Activated CD8-positive, alpha-beta T cell treated with anti-CD3 and anti-CD28 coated beads, Interleukin-2, amount 10 ng/mL, durations not matched to agents 7 days and 5 days (primary cell): ENCODE measurements at regions not wholly inside any gene's neighbourhood (a gene's known extent, or its start where the extent isn't known, plus 50 kb on each side); places are given as distances from the start of the nearest gene placed in this dataset.

Experiments
- ATAC-seq: fragments of 150-1000 bp; cut with Tn5 transposase; one replicate; pipeline ENCODE4 v1.10.0; 2021; ENCODE audit warnings: moderate library complexity
- CTCF ChIA-PET: fragments of 350-600 bp; sonication (Branson Sonifier 250); formaldehyde crosslinking; loops from one replicate; lab custom pipeline; 2021; ENCODE audit warnings: antibody characterized with exemption; lab: Charles Lee
- POLR2A ChIA-PET: fragments of 350-600 bp; sonication (Branson Sonifier 250); formaldehyde crosslinking; loops from one replicate; lab custom pipeline; 2021; ENCODE audit warnings: antibody characterized with exemption; lab: Charles Lee
- DNase-seq: peaks from one replicate; pipeline ENCODE4 v3.0.0-alpha.2; 2020
- H3K27ac Mint-ChIP-seq: one replicate; pipeline ENCODE4 v1.8.0; 2021; ENCODE audit warnings: mild to moderate bottlenecking, mixed read lengths
- H3K27me3 Mint-ChIP-seq: one replicate; pipeline ENCODE4 v1.8.0; 2021; ENCODE audit warnings: low read depth, mixed read lengths
- H3K36me3 Mint-ChIP-seq: one replicate; pipeline ENCODE4 v1.8.0; 2021; ENCODE audit warnings: low read depth, mixed read lengths
- H3K4me1 Mint-ChIP-seq: one replicate; pipeline ENCODE4 v1.8.0; 2021; ENCODE audit warnings: low read depth, mixed read lengths
- H3K4me3 Mint-ChIP-seq: one replicate; pipeline ENCODE4 v1.8.0; 2021; ENCODE audit warnings: mild to moderate bottlenecking, mixed read lengths
- H3K9me3 Mint-ChIP-seq: one replicate; pipeline ENCODE4 v1.8.0; 2022; ENCODE audit warnings: mixed read lengths; ENCODE audit not compliant: insufficient read depth

DNA sequence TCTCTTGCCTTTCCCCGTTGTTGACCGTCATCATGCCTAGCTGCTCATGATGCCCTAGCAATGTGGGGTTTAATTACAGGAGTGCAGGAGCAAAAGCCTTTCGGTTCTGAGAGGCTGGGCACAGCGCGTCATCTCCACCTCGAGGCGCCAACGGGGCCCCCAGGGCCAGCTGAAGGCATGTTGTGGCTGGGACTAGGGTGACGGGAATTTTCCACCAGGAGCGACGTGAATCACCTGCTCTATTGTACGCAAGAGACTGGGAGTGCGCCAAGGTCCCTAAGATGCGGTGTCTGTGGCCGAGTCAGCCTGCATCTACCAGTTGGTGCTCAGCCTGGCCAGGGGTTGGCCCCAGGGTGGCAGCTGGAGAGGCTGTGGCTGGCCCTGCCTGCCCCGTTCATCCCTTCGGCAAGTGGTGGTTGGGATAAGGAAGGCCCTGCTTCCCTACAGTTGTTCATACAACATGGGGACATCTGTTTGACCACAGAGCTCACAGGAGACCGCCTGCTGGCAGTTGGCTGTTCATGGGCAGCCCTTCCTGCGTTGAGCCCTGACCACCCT is 1175.6 kb downstream of the BRD1 start:
- no peaks in the 10 kb centered on the region for H3K4me1 Mint-ChIP-seq
- H3K27me3 Mint-ChIP-seq = no peaks in the 10 kb centered on the region
- H3K27ac Mint-ChIP-seq = no peak overlapping the region
- H3K9me3 Mint-ChIP-seq = no peaks in the 10 kb centered on the region
- H3K4me3 Mint-ChIP-seq = no peak overlapping the region
- H3K36me3 Mint-ChIP-seq = no peaks in the 10 kb centered on the region
- no peak for ATAC-seq
- DNase-seq = no peak
- ChIA-PET POLR2A (no interaction called here), CTCF (no interaction called here)

DNA sequence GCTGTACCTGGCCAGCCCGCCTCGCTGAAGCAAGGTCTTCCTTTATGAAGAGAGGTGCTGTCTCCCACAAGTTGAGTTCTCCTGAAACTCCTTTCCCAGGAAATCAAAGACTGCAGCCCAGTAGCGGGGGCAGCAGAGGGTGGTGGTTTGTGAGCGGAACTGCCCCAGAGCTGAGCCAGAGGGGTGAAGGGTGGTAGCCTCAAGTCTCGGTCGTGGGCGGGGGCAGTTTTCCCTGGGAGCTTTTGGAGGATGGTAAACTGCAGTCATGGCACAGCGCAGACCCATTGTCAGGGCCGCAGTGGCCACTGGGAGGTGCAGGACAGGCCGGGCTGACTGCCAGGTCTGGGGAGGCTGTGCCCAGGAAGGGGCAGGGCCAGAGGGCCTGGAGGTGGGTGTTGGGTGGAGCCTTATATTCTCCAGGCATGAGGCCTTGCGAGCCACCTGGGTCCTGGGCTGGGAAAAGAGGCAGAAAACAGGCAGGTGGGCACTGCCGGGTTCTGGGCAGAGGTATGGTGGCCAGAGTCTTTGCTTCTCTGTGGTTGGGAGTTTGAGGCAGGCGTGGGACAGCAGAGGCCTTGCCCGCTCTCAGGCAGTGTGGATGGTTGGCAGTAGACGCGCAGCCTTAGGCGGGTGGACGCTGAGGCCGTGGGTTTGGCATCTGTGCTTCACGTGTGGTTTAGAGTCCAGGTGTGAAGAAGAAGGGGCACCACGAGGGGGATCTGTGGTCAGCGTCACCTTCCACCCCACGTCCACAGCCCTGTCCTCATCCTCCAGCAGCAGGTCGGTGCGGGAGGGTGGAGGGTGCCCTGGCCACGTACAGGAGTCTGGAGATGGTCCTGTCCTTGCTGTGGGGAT is 1176.4 kb downstream of the BRD1 start:
- no peaks in the 10 kb centered on the region for H3K36me3 Mint-ChIP-seq
- no peaks in the 10 kb centered on the region for H3K4me1 Mint-ChIP-seq
- H3K4me3 Mint-ChIP-seq = no peak overlapping the region
- ATAC-seq = no peak
- ChIA-PET POLR2A (no interaction called here), CTCF (no interaction called here)
- DNase-seq = no peak
- no peaks in the 10 kb centered on the region for H3K27me3 Mint-ChIP-seq
- H3K9me3 Mint-ChIP-seq = no peaks in the 10 kb centered on the region
- H3K27ac Mint-ChIP-seq = no peak overlapping the region

DNA sequence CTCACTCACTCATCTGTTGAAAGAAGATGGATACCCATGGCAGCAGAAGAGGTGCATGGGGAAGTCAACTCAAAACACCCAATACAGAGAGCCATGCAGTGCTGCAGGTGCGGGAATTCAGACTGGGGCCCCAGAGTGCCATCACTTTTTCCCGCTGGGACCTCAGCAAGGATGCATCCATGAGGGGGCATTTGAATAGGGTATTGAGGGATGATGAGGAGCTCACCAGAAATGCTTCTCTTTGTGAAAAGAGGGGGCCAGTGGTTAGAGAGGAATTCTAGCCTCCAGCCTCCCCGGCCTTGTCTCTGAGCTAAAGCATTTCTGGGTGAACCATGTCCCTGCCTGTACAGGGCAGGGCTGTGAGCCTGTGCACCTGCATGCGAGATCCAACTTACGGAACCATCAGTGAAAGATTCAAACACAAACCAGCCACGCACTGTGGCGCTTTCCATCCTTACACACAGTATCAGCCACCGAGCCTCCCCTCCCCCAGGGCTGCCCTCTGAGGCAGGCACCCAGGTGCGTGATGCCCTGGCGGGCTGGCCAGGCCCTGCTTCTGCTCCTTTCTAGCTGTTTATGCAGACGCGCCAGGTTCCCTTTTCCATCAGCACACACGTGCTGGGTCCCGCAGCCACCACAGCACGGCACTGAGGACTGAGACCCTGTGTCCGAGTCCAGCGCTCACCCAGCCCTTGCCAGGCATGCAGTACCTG is 1177.2 kb downstream of the BRD1 start:
- H3K36me3 Mint-ChIP-seq = no peaks in the 10 kb centered on the region
- H3K4me3 Mint-ChIP-seq = no peak overlapping the region
- no peaks in the 10 kb centered on the region for H3K4me1 Mint-ChIP-seq
- ChIA-PET CTCF (no interaction called here), POLR2A (no interaction called here)
- H3K27ac Mint-ChIP-seq = no peak overlapping the region
- H3K9me3 Mint-ChIP-seq = no peaks in the 10 kb centered on the region
- H3K27me3 Mint-ChIP-seq = no peaks in the 10 kb centered on the region
- no peak for ATAC-seq
- no peak for DNase-seq

- POLR2A ChIA-PET = no interaction called here
- no peaks in the 10 kb centered on the region for H3K36me3 Mint-ChIP-seq
- H3K27ac Mint-ChIP-seq = no peak overlapping the region
- DNase-seq = no peak
- H3K9me3 Mint-ChIP-seq = no peaks in the 10 kb centered on the region
- CTCF ChIA-PET = no interaction called here
- ATAC-seq = no peak
- H3K27me3 Mint-ChIP-seq = no peaks in the 10 kb centered on the region
- H3K4me1 Mint-ChIP-seq = no peaks in the 10 kb centered on the region
- no peak overlapping the region for H3K4me3 Mint-ChIP-seq
These were observed 1178.2 kb downstream of the BRD1 start for GRCh38 chr22:48649466-48649865.

DNA sequence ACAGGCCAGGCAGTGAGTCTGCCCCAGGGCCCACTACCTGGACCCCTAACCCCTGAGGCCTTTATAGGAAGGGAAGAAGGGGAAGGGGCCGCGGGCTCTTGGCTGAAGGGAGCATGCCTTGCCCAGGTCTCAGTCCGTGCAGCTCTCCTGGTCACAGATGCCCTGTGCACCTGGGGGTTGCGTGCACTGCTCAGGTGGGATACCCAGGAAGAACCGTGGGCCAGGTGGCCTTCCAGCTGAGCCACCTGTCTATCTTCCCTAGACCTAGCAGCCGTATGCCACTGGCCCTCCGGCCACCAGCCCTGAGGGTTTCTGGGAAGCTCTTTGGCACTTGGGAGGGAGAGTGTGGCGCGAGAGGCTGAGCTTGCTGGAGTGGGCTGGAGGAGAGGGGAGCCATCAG is 1178.6 kb downstream of the BRD1 start:
- no peak for DNase-seq
- H3K27me3 Mint-ChIP-seq = no peaks in the 10 kb centered on the region
- ChIA-PET POLR2A (no interaction called here), CTCF (no interaction called here)
- peaks cover 4% of the 10 kb centered on the region for H3K4me1 Mint-ChIP-seq
- no peak overlapping the region for H3K27ac Mint-ChIP-seq
- H3K4me3 Mint-ChIP-seq = no peak overlapping the region
- no peaks in the 10 kb centered on the region for H3K36me3 Mint-ChIP-seq
- no peak for ATAC-seq
- no peaks in the 10 kb centered on the region for H3K9me3 Mint-ChIP-seq

DNA sequence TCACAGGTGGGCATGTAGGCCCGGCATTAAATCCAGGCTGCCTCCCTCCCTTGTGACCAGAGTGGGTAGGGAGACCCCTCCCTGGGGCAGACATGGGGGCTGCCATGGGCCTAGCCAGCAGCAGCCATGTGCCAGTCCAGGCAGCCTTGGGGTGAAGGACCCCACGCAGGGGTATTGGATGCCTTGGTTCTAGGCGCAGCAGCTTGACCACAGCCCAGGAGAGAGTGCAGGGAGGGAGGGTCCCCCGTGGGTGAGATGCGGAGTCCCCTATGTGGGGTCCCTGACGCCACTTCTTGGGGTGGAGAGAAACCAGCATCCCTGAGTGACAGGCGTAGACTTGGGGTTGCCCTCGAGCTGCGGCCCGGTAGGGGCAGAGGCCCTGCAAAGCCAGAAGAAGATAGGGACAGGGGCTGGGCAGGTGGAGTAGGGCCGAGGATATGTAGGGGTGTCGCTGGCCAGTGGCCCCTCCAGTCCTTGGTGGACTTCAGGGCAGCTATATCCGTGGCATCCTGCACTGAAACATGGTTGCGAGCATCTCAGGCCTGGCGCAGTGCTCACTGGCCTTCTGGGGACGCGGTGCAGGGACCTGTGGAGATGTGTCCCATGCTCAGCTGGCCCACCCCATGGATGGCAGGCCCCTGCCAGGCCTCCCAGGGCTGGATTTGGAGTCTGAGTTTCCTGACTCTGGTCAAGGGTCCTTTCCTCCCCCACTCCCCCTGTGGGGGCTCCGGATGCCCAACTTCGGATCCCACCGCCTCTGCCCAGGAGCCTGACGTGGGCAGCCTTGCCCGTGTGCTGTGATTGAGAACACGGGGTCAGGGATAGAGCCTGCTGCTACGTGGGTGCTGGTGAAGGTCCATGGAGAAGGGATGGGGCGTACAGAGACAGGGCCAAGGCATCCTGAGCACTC is 1179.8 kb downstream of the BRD1 start:
- Mint-ChIP-seq H3K36me3 (no peaks in the 10 kb centered on the region), H3K27ac (no peak overlapping the region), H3K9me3 (no peaks in the 10 kb centered on the region), H3K4me3 (no peak overlapping the region), H3K4me1 (peaks cover 5% of the 10 kb centered on the region), H3K27me3 (no peaks in the 10 kb centered on the region)
- ATAC-seq = no peak
- no peak for DNase-seq
- CTCF ChIA-PET = no interaction called here
- POLR2A ChIA-PET = no interaction called here

DNA sequence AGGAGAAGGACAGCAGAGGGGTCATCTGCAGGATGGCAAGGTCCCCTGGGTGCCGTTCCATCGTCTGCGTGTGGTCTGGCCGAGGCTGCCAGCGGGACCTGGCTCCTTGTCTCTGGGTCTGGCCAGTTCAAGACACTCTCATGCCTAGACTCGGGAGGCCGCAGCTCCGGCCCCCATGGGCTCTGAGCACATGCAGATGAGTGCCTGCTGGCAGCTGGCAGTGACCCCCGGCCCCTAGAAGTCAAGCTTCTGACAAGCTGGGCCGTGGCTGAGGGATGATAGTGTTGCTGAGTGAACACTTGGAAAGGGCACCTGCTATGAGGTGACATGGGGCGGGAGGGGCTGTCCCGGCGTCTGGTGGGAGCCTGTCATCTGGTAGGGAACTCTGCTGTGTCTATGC is 1180.6 kb downstream of the BRD1 start:
- Mint-ChIP-seq H3K27ac (no peak overlapping the region), H3K9me3 (no peaks in the 10 kb centered on the region), H3K27me3 (no peaks in the 10 kb centered on the region), H3K4me3 (no peak overlapping the region), H3K36me3 (no peaks in the 10 kb centered on the region), H3K4me1 (peaks cover 5% of the 10 kb centered on the region)
- ATAC-seq (no peak), DNase-seq (no peak)
- ChIA-PET CTCF (no interaction called here), POLR2A (no interaction called here)

GRCh38 chr22:48646216-48646925 is 1181.3 kb downstream of the BRD1 start:
- ChIA-PET POLR2A (no interaction called here), CTCF (no interaction called here)
- Mint-ChIP-seq H3K27ac (no peak overlapping the region), H3K27me3 (no peaks in the 10 kb centered on the region), H3K9me3 (no peaks in the 10 kb centered on the region), H3K4me1 (peaks cover 7% of the 10 kb centered on the region), H3K36me3 (no peaks in the 10 kb centered on the region), H3K4me3 (no peak overlapping the region)
- DNase-seq (no peak), ATAC-seq (no peak)

DNA sequence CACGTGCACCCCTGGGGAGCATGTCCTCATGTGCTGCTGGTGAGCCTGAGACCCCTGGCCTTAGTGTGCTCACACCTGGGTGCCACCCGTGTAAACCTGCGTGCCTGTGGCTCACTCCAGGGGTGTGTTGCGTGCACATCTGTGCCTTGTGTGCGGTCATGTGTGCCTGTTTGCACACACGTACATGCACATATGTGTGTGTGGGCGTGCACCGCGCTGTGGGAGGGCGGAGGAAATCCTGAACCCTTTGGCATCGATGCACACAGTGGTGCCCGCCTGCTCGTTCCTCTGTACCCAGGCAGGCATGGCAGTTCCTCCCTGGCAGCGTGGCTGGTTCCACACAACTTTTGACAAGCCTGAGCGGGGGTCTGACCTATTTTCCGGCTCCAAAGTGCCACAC is 1181.9 kb downstream of the BRD1 start:
- CTCF ChIA-PET = no interaction called here
- Mint-ChIP-seq H3K27me3 (no peaks in the 10 kb centered on the region), H3K4me1 (peaks cover 7% of the 10 kb centered on the region)

DNA sequence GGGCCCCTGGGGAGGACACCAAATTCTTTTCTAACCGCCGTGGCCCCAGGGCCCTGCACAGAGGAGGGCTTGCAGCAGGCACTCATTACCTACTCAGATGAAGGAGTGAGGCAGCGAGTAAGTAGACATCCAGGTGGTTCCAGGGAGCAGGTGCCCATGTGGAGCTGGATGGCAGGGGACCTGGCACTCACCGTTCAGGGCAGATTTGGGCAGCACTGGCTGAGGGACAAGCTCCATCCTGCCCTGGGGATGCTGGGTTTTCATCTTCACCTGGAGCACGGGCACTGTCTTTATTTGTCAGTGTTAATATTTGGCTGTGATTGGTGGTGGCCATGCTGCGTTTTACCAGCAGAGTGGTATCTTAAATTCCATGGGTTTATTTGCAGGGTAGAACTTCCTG is 1182.7 kb downstream of the BRD1 start:
- H3K4me3 Mint-ChIP-seq = no peak overlapping the region
- ATAC-seq = no peak
- H3K36me3 Mint-ChIP-seq = no peaks in the 10 kb centered on the region
- H3K27me3 Mint-ChIP-seq = no peaks in the 10 kb centered on the region
- CTCF ChIA-PET = no interaction called here
- DNase-seq = no peak
- H3K9me3 Mint-ChIP-seq = no peaks in the 10 kb centered on the region
- POLR2A ChIA-PET = no interaction called here
- H3K4me1 Mint-ChIP-seq = peaks cover 7% of the 10 kb centered on the region
- H3K27ac Mint-ChIP-seq = no peak overlapping the region

More for the DNA sequence above, 1181.9 kb downstream of the BRD1 start:
- Mint-ChIP-seq H3K27ac (no peak overlapping the region), H3K4me3 (no peak overlapping the region), H3K9me3 (no peaks in the 10 kb centered on the region), H3K36me3 (no peaks in the 10 kb centered on the region)
- POLR2A ChIA-PET = no interaction called here
- ATAC-seq = no peak
- no peak for DNase-seq

GRCh38 chr22:48644108-48644507 is 1183.6 kb downstream of the BRD1 start:
- CTCF ChIA-PET = no interaction called here
- no peak for ATAC-seq
- Mint-ChIP-seq H3K36me3 (no peaks in the 10 kb centered on the region), H3K27me3 (no peaks in the 10 kb centered on the region), H3K4me3 (no peak overlapping the region), H3K9me3 (no peaks in the 10 kb centered on the region), H3K27ac (no peak overlapping the region), H3K4me1 (peaks cover 7% of the 10 kb centered on the region)
- POLR2A ChIA-PET = no interaction called here
- no peak for DNase-seq
